Stimulated activated CD4-positive, alpha-beta T cell treated with anti-CD3 and anti-CD28 coated beads, Interleukin-15, amount 100 ng/mL, for 48 hours (primary cell): ENCODE measurements at regions not wholly inside any gene's neighbourhood (a gene's known extent, or its start where the extent isn't known, plus 50 kb on each side); places are given as distances from the start of the nearest gene placed in this dataset.
"Not testable (repeated sequence)": the region's sequence is repeated elsewhere in the genome, so short reads cannot be mapped to it uniquely, and the experiment has no call there.

Experiments
- DNase-seq, 2 donors: peaks; one replicate each; pipeline ENCODE4 v3.0.0-alpha.2; 2020; ENCODE audit warnings: low read depth in 2 of 2

GRCh38 chr10:81733542-81733941 is 141.5 kb upstream of the NRG3 start:
- no peak for DNase-seq

GRCh38 chr10:81735167-81735566 is 139.8 kb upstream of the NRG3 start:
- not testable (repeated sequence) for DNase-seq

- no peak for DNase-seq
Measured at GRCh38 chr10:81759111-81759510, 115.9 kb upstream of the NRG3 start.

DNA sequence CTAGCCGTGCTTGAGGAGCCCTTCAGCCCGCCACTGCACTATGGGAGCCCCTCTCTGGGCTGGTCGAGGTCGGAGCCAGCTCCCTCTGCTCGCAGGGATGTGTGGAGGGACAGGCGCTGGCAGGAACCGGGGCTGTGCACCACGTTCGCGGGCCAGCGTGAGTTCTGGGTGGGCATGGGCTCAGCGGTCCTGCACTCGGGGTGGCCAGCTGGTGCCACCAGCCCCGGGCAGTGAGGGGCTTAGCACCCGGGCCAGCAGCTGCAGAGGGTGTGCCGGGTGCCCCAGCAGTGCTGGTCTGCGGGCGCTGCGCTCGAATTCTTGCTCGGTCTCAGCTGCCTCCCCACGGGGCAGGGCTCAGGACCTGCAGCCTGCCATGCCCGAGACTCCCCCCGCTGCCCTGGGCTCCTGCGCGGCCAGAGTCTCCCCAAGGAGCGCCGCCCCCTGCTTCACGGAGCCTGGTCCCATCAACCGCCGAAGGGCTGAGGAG is 90.8 kb upstream of the NRG3 start:
- no peak for DNase-seq

DNA sequence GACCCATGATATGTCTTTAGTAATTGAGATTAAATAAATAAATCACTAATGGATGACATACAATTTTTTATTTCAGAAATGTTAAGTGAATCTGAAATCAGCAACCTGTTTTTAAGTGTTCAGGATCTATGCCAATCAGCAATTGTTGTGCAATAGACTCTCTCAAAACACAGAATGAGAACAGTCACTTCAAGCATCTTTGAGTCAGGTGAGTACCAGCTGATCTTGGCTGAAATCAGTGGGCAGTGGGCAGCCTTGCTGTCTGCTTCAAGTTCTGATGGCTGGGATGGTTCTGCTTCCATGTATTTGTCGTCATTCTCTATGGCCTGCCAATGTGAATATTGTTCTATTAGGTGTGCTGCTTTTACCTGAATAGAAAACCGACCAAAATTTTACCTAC is 82.3 kb upstream of the NRG3 start:
- DNase-seq = no peak

DNA sequence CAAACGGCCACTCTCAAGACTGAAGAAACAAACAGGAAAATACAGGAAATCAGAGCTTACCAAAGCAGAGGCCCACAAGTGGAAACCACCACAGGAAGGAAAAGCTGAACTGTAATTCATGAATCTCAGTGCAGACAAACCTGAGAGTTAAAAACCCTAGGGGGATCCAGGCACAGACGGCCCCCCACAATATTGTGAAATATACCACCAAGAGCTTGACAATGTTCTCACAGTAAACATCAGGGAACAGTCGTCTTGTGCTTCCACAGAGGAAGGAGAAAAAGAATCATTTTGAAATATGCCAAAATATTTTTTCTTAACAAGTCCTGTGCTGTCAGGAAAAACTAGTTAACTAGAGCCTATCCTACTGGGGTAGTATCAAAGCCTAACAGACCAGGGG is 68.2 kb upstream of the NRG3 start:
- DNase-seq = no peak

- no peak for DNase-seq
Measured at GRCh38 chr10:81814842-81815241, 60.2 kb upstream of the NRG3 start.

DNA sequence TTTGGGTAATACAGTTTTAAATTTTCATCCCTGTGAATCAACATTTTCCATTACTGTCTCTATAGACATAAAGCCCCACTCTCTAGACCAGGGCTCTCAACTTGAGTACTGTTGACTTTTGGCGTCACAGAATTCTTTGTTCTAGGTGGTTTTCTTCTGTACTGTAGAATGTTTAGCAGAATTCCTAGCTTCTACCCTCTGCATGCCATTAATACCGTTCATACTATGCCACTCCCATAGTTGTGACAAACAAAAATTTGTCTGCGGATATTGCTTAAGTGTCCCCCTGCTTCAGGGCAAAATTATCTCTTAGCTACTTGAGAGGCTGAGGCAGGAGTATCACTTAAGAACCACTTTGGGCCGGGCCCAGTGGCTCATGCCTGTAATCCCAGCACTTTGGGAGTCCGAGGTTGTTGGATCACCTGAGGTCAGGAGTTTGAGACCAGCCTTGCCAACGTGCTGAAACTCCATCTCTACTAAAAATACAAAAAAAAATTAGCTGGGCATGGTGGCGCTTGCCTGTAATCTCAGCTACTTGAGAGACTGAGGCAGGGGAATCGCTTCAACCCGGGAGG is 57.3 kb upstream of the NRG3 start:
- no peak for DNase-seq

DNA sequence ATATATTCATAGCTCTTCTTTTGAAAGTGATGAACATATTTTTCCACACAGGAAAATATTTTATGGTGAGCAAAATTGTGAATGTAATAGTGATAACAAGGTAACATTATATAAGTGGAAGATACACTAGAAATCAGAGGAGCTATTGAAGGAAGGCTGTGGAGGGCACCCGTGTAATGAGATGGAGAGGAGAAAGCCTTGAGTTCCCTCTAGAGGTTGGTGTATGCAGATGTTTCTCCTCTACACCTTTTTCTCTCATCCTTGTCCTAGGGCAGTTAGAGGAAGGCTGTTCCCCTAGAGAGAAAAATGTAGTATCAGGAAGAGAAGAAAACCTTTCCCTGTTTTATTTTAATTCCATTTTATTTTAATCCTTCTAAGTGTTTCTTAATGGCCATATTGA is 54.6 kb upstream of the NRG3 start:
- DNase-seq = no peak
